HEK293T (cell line): ENCODE measurements at regions not wholly inside any gene's neighbourhood (a gene's known extent, or its start where the extent isn't known, plus 50 kb on each side); places are given as distances from the start of the nearest gene placed in this dataset.

Source experiments
- FOXA1 ChIP-seq: fragments of 450-650 bp; IDR thresholded peaks from 2 replicates; pipeline ENCODE4 v1.6.1; 2016; ENCODE audit warnings: mild to moderate bottlenecking
- NFRKB ChIP-seq: fragments of 450-650 bp; IDR thresholded peaks from 2 replicates; pipeline ENCODE4 v1.6.1; 2016; ENCODE audit warnings: mild to moderate bottlenecking, moderate library complexity
- SUZ12 ChIP-seq: fragments of 450-650 bp; IDR thresholded peaks from 2 replicates; pipeline ENCODE4 v1.6.1; 2016; ENCODE audit warnings: mild to moderate bottlenecking
- TARDBP ChIP-seq: fragments of 450-650 bp; IDR thresholded peaks from 2 replicates; pipeline ENCODE4 v1.6.1; 2016

DNA sequence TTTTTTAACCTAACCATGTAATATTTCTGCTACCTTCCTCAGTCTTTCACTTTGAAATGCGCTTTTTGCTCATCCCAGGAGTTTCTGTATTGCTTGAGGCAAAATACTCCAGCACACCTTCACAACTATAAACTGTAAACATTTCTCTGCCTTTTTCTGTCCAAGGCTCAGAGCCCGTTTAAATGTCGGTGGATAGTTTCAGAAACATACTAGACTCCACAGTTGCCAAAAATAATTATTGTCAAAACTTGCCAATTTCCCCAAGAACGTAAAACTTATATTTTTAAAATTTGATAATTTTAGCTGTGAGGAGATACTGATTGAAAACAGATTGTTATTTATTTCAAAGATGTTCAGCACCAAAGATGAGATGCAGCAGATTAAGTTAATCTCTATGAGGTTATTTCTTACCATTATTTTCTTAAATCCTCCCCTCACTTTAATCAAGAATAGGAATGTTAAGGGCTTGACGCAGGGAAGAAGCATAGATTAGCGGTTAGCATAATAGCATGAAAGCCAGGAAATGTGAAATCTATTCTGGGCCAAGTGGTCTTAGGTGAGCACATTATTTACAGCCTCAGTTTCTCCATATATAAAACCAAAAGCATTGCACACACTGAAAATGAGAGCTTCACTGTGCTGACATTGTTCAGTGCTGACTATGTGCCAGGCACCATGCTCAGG lies 91.5 kb upstream of the ESRRG start:
- no peak for TF ChIP-seq TARDBP
- TF ChIP-seq NFRKB = no peak
- TF ChIP-seq SUZ12 = no peak
- TF ChIP-seq FOXA1 = no peak
